Nephron progenitor cell (in vitro differentiated cells): ENCODE measurements at regions not wholly inside any gene's neighbourhood (a gene's known extent, or its start where the extent isn't known, plus 50 kb on each side); places are given as distances from the start of the nearest gene placed in this dataset.

Source experiments
- DNase-seq: peaks from one replicate; pipeline ENCODE4 v3.0.0; 2021
- H3K27ac Mint-ChIP-seq: 2 replicates; pipeline ENCODE4 v1.8.0; 2021; ENCODE audit warnings: mild to moderate bottlenecking, moderate library complexity, mixed read lengths
- H3K27me3 Mint-ChIP-seq: 2 replicates; pipeline ENCODE4 v1.8.0; 2021; ENCODE audit warnings: mild to moderate bottlenecking, low read depth, mixed read lengths; ENCODE audit not compliant: poor library complexity
- H3K36me3 Mint-ChIP-seq: 2 replicates; pipeline ENCODE4 v1.8.0; 2021; ENCODE audit warnings: low read depth, mixed read lengths
- H3K4me1 Mint-ChIP-seq: 2 replicates; pipeline ENCODE4 v1.8.0; 2021; ENCODE audit warnings: mixed read lengths
- H3K4me3 Mint-ChIP-seq: 2 replicates; pipeline ENCODE4 v1.8.0; 2021; ENCODE audit warnings: mild to moderate bottlenecking, moderate library complexity, mixed read lengths
- H3K9me3 Mint-ChIP-seq: 2 replicates; pipeline ENCODE4 v1.8.0; 2021; ENCODE audit warnings: mild to moderate bottlenecking, moderate library complexity, mixed read lengths
- CTCF ChIP-seq: fragments of 200-600 bp; sonication (generic); IDR thresholded peaks from 2 replicates; pipeline ENCODE4 v1.5.0; 2021; ENCODE audit warnings: antibody characterized with exemption

- Mint-ChIP-seq H3K9me3 (peaks cover 37% of the 10 kb centered on the region), H3K27ac (peak overlapping the region; percentile 98), H3K27me3 (peaks cover 19% of the 10 kb centered on the region), H3K4me3 (peak overlapping the region; percentile 76), H3K4me1 (peaks cover 71% of the 10 kb centered on the region), H3K36me3 (no peaks in the 10 kb centered on the region)
- no peak for TF ChIP-seq CTCF
- DNase-seq = no peak
Observed at GRCh38 chrX:68913249-68913547, 84.4 kb downstream of the EFNB1 start.

GRCh38 chrX:68912113-68912512, 83.3 kb downstream of the EFNB1 start:
- Mint-ChIP-seq H3K4me3 (peak overlapping the region; percentile 72), H3K36me3 (no peaks in the 10 kb centered on the region), H3K4me1 (peaks cover 67% of the 10 kb centered on the region), H3K9me3 (peaks cover 34% of the 10 kb centered on the region), H3K27me3 (peaks cover 16% of the 10 kb centered on the region), H3K27ac (no peak overlapping the region)
- TF ChIP-seq CTCF = no peak
- DNase-seq = peak; percentile 31

- peak; percentile 31 for DNase-seq
- H3K36me3 Mint-ChIP-seq = no peaks in the 10 kb centered on the region
- no peak overlapping the region for H3K4me3 Mint-ChIP-seq
- peaks cover 64% of the 10 kb centered on the region for H3K4me1 Mint-ChIP-seq
- no peak overlapping the region for H3K27ac Mint-ChIP-seq
- TF ChIP-seq CTCF = no peak
- peaks cover 39% of the 10 kb centered on the region for H3K9me3 Mint-ChIP-seq
- peaks cover 16% of the 10 kb centered on the region for H3K27me3 Mint-ChIP-seq
Observed at GRCh38 chrX:68910731-68911428, 82.1 kb downstream of the EFNB1 start.

GRCh38 chrX:68909945-68910344, 81.1 kb downstream of the EFNB1 start:
- Mint-ChIP-seq H3K4me1 (peaks cover 55% of the 10 kb centered on the region), H3K4me3 (no peak overlapping the region), H3K36me3 (no peaks in the 10 kb centered on the region), H3K9me3 (peaks cover 36% of the 10 kb centered on the region), H3K27me3 (peaks cover 16% of the 10 kb centered on the region), H3K27ac (no peak overlapping the region)
- TF ChIP-seq CTCF = no peak
- no peak for DNase-seq

GRCh38 chrX:68908071-68908470, 79.2 kb downstream of the EFNB1 start:
- H3K4me1 Mint-ChIP-seq = peaks cover 46% of the 10 kb centered on the region
- peaks cover 32% of the 10 kb centered on the region for H3K9me3 Mint-ChIP-seq
- no peaks in the 10 kb centered on the region for H3K36me3 Mint-ChIP-seq
- no peak overlapping the region for H3K27ac Mint-ChIP-seq
- no peak overlapping the region for H3K4me3 Mint-ChIP-seq
- TF ChIP-seq CTCF = no peak
- peaks cover 9% of the 10 kb centered on the region for H3K27me3 Mint-ChIP-seq
- no peak for DNase-seq
